ENCODE measurements at regions not wholly inside any gene's neighbourhood (a gene's known extent, or its start where the extent isn't known, plus 50 kb on each side); places are given as distances from the start of the nearest gene placed in this dataset.

- TF ChIP-seq POLR2A (IDR thresholded peaks at IDR 0.05) (no peak), CTCF (IDR thresholded peaks at IDR 0.05) (no peak)
Measured at GRCh38 chr2:76019128-76019527, 308.4 kb upstream of the GCFC2 start.
